Fibroblast of lung (primary cell): ENCODE measurements at regions not wholly inside any gene's neighbourhood (a gene's known extent, or its start where the extent isn't known, plus 50 kb on each side); places are given as distances from the start of the nearest gene placed in this dataset.

ENCODE experiments used
- DNase-seq, 2 donors: peaks; one replicate each; pipeline versions ENCODE4 v3.0.0 to v3.0.0-alpha.2; 2010; ENCODE audit warnings: low read depth in 2 of 2
- H2AFZ ChIP-seq: 2 replicates; pipeline ENCODE4 v1.5.1; 2012; ENCODE audit warnings: low read length, control low read depth, inconsistent platforms
- H3K27ac ChIP-seq: 2 replicates; pipeline ENCODE4 v1.5.1; 2011; ENCODE audit warnings: low read length, control low read depth; ENCODE audit not compliant: insufficient read depth
- H3K27me3 ChIP-seq: 2 replicates; pipeline ENCODE4 v1.5.1; 2011; ENCODE audit warnings: mild to moderate bottlenecking, low read length; ENCODE audit not compliant: control insufficient read depth, insufficient read depth
- H3K36me3 ChIP-seq: 2 replicates; pipeline ENCODE4 v1.5.1; 2011; ENCODE audit warnings: low read length; ENCODE audit not compliant: control insufficient read depth, insufficient read depth
- H3K4me1 ChIP-seq: 2 replicates; pipeline ENCODE4 v1.5.1; 2011; ENCODE audit warnings: low read length; ENCODE audit not compliant: control insufficient read depth, insufficient read depth; ENCODE audit errors: extremely low read depth
- H3K4me2 ChIP-seq: 2 replicates; pipeline ENCODE4 v1.5.1; 2011; ENCODE audit warnings: low read length, control low read depth; ENCODE audit not compliant: insufficient read depth; ENCODE audit errors: extremely low read depth
- H3K4me3 ChIP-seq, 4 experiments: fragments of 200-600 bp in 1 of 4; sonication (generic) in 1 of 4; replicated peaks in 1 of 4; 2 replicates each; pipeline ENCODE4 v1.5.1; 2011 to 2016; ENCODE audit warnings: low read length in 4 of 4, low read depth in 3 of 4, mild to moderate bottlenecking in 3 of 4, control low read depth in 2 of 4, inconsistent platforms in 1 of 4, mixed read lengths in 1 of 4; ENCODE audit not compliant: insufficient read depth in 1 of 4; ENCODE audit errors: control extremely low read depth in 1 of 4
- H3K79me2 ChIP-seq: 2 replicates; pipeline ENCODE4 v1.5.1; 2012; ENCODE audit warnings: mild to moderate bottlenecking, low read length, inconsistent platforms; ENCODE audit not compliant: control insufficient read depth, insufficient read depth
- H3K9ac ChIP-seq: 2 replicates; pipeline ENCODE4 v1.5.1; 2011; ENCODE audit warnings: mild to moderate bottlenecking, low read length, control low read depth; ENCODE audit not compliant: insufficient read depth
- H3K9me3 ChIP-seq: 2 replicates; pipeline ENCODE4 v1.5.1; 2012; ENCODE audit warnings: low read depth, low read length; ENCODE audit not compliant: control insufficient read depth, insufficient read depth
- H4K20me1 ChIP-seq: 2 replicates; pipeline ENCODE4 v1.5.1; 2011; ENCODE audit warnings: low read length; ENCODE audit not compliant: control insufficient read depth, insufficient read depth; ENCODE audit errors: extremely low read depth
- EZH2 ChIP-seq: IDR thresholded peaks from 2 replicates; pipeline ENCODE4 v1.5.1; 2012; ENCODE audit warnings: low read length, control low read depth, mild to moderate bottlenecking; ENCODE audit errors: missing control alignments
- TF ChIP-seq, protein P1 (sequence below), 2 donors: IDR thresholded peaks in 1 of 2; conservative IDR thresholded peaks in 1 of 2; 1 replicate in 1 of 2; 2 replicates in 1 of 2; pipeline ENCODE4 v1.5.1; 2011 to 2012; ENCODE audit warnings: low read length in 2 of 2, control low read depth in 1 of 2, inconsistent platforms in 1 of 2, low read depth in 1 of 2, mild to moderate bottlenecking in 1 of 2

DNA sequence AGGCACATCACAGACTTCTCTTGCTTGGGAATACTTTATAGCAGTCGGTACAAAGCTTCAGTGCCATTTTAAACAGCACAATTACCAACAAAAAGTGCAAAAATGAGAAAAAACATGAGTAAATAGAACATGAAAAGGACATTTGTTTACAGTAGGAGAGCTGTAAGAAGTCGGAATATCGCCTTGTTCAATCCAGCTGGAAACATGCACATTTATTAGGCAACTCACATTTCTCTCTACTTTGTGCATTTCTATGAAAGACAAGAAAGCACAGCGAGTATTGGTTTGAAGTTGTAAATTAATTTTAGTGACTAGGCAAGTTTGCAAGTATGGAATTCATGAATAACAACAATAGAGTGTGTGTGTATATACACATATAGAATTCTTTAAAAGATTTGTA, 484.7 kb downstream of the DACH1 start:
- Histone ChIP-seq H3K9ac (no peak overlapping the region), H3K79me2 (no peaks in the 10 kb centered on the region), H3K27ac (no peak overlapping the region), H3K9me3 (no peaks in the 10 kb centered on the region), H3K4me1 (no peaks in the 10 kb centered on the region), H4K20me1 (no peaks in the 10 kb centered on the region), H3K36me3 (no peaks in the 10 kb centered on the region), H3K4me2 (no peak overlapping the region), H2AFZ (peak overlapping the region; percentile 74), H3K4me3 (no peak overlapping the region), H3K27me3 (no peaks in the 10 kb centered on the region)
- TF ChIP-seq, protein P1, sequence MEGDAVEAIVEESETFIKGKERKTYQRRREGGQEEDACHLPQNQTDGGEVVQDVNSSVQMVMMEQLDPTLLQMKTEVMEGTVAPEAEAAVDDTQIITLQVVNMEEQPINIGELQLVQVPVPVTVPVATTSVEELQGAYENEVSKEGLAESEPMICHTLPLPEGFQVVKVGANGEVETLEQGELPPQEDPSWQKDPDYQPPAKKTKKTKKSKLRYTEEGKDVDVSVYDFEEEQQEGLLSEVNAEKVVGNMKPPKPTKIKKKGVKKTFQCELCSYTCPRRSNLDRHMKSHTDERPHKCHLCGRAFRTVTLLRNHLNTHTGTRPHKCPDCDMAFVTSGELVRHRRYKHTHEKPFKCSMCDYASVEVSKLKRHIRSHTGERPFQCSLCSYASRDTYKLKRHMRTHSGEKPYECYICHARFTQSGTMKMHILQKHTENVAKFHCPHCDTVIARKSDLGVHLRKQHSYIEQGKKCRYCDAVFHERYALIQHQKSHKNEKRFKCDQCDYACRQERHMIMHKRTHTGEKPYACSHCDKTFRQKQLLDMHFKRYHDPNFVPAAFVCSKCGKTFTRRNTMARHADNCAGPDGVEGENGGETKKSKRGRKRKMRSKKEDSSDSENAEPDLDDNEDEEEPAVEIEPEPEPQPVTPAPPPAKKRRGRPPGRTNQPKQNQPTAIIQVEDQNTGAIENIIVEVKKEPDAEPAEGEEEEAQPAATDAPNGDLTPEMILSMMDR (conservative IDR thresholded peaks at IDR 0.05 in 1 of 2, IDR thresholded peaks at IDR 0.05 in 1 of 2; ENCODE audit: low read depth in 1 of 2, low read length in 2 of 2) = no peak
- TF ChIP-seq EZH2 = no peak
- peak in 1 of 2 donors; percentile 1 for DNase-seq

DNA sequence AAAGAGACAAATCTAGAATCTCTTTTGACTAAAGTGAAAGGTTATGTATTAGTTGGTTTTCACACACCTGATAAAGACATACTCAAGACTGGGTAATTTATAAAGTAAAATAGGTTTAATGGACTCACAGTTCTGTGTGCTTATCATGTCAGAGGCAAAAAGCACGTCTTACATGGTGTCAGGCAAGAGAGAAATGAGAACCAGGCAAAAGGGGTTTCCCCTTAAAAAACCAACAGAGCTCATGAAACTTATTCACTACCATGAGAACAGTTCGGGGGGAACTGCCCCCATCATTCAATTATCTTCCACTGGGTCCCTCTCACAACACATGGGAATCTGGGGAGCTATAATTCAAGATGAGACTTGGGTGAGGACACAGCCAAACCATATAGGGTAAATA, 486.8 kb downstream of the DACH1 start:
- no peak overlapping the region for H3K9ac ChIP-seq
- no peaks in the 10 kb centered on the region for H3K79me2 ChIP-seq
- DNase-seq = no peak
- H3K4me1 ChIP-seq = no peaks in the 10 kb centered on the region
- TF ChIP-seq, protein P1 (conservative IDR thresholded peaks at IDR 0.05 in 1 of 2, IDR thresholded peaks at IDR 0.05 in 1 of 2; ENCODE audit: low read depth in 1 of 2, low read length in 2 of 2) = no peak
- TF ChIP-seq EZH2 = no peak
- no peaks in the 10 kb centered on the region for H3K9me3 ChIP-seq
- H3K27ac ChIP-seq = no peak overlapping the region
- no peak overlapping the region for H3K4me3 ChIP-seq
- H4K20me1 ChIP-seq = no peaks in the 10 kb centered on the region
- H3K27me3 ChIP-seq = no peaks in the 10 kb centered on the region
- H3K4me2 ChIP-seq = no peak overlapping the region
- H3K36me3 ChIP-seq = no peaks in the 10 kb centered on the region
- H2AFZ ChIP-seq = no peak overlapping the region

DNA sequence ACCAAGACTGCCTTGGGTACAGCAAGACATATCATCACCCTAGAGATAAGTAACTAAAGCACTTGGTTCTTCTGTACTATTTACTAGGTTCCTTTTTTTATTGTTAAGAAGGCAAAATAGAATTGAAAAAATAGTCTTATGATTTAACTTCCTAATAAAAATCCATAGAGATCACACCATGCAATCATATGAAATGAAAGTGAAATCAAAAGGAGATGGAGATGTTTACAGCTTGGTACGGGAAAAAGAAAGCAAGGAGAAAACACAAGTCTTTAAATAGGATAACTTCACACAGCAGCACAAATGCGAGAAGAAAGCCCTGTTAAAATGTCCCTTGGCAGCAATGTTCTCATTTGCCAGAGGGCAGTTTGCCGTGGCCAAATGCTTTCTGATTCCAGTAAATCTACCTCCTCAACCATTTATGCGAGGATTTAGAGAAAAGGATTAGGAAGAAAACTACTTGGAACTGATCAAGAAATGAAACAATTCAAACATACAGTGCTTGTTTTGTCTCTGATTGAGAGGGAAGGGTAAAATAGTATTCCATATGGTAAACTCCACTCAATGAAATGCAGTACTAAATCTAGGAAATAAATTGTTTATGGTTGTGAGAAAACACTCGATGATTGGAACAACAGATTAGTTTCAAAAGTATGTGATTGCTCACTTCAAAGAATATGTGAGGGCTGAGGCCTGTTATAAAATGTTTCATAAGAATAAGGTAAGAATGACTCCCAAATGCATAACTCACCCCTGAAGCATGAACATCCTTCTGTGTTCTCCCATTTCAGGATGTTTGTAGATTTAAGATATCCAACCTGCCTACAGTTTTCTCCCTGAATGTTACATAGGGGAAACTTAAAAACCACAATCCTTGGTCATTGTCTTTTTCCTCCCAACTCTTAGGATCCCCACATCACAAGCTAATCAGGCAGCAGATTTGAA, 487.8 kb downstream of the DACH1 start:
- H3K4me3 ChIP-seq = peak overlapping the region; percentile 36 to 55 (median 46)
- peak; percentile 55 to 68 for DNase-seq

More for the DNA sequence above, 487.8 kb downstream of the DACH1 start:
- peak overlapping the region; percentile 84 for H2AFZ ChIP-seq
- H3K79me2 ChIP-seq = no peaks in the 10 kb centered on the region
- H4K20me1 ChIP-seq = no peaks in the 10 kb centered on the region
- H3K36me3 ChIP-seq = no peaks in the 10 kb centered on the region
- no peaks in the 10 kb centered on the region for H3K9me3 ChIP-seq
- no peak for TF ChIP-seq EZH2
- TF ChIP-seq, protein P1 (conservative IDR thresholded peaks at IDR 0.05 in 1 of 2, IDR thresholded peaks at IDR 0.05 in 1 of 2; ENCODE audit: low read depth in 1 of 2, low read length in 2 of 2) = no peak
- H3K27ac ChIP-seq = peak overlapping the region; percentile 70
- H3K4me2 ChIP-seq = peak overlapping the region; percentile 94
- H3K9ac ChIP-seq = peak overlapping the region; percentile 52
- H3K27me3 ChIP-seq = no peaks in the 10 kb centered on the region
- no peaks in the 10 kb centered on the region for H3K4me1 ChIP-seq
